ENCODE measurements at regions not wholly inside any gene's neighbourhood (a gene's known extent, or its start where the extent isn't known, plus 50 kb on each side); places are given as distances from the start of the nearest gene placed in this dataset.

- TF ChIP-seq CTCF (IDR thresholded peaks at IDR 0.05) (no peak), POLR2A (IDR thresholded peaks at IDR 0.05) (no peak)
These were observed 93.0 kb upstream of the PELI2 start for GRCh38 chr14:56025191-56025590.

Data from thyroid gland (tissue), 4 donors.